ENCODE measurements at regions not wholly inside any gene's neighbourhood (a gene's known extent, or its start where the extent isn't known, plus 50 kb on each side); places are given as distances from the start of the nearest gene placed in this dataset.

- TF ChIP-seq CTCF (IDR thresholded peaks at IDR 0.05; ENCODE audit: low read depth, low read length, poor library complexity, severe bottlenecking): no peak
- TF ChIP-seq EZH2phosphoT487 (IDR thresholded peaks at IDR 0.05; ENCODE audit: borderline replicate concordance, low read length): no peak
These were observed 221.5 kb upstream of the FOXF1 start for GRCh38 chr16:86288716-86289294.

All from DOHH2 (cell line).